ENCODE measurements at regions not wholly inside any gene's neighbourhood (a gene's known extent, or its start where the extent isn't known, plus 50 kb on each side); places are given as distances from the start of the nearest gene placed in this dataset.

GRCh38 chr20:57891014-57891413 is 181.2 kb upstream of the PMEPA1 start:
- no peak for TF ChIP-seq CTCF (IDR thresholded peaks at IDR 0.05)
- TF ChIP-seq POLR2A (IDR thresholded peaks at IDR 0.05), result no peak
